NCI-H510A treated with DMSO at 0.1 percent for 48 hours (cell line): ENCODE measurements at regions not wholly inside any gene's neighbourhood (a gene's known extent, or its start where the extent isn't known, plus 50 kb on each side); places are given as distances from the start of the nearest gene placed in this dataset.
"Not testable (repeated sequence)": the region's sequence is repeated elsewhere in the genome, so short reads cannot be mapped to it uniquely, and the experiment has no call there.

Experiments used
- DNase-seq: peaks from one replicate; lab custom pipeline; 2025; lab: John Stamatoyannopoulos, UW

DNA sequence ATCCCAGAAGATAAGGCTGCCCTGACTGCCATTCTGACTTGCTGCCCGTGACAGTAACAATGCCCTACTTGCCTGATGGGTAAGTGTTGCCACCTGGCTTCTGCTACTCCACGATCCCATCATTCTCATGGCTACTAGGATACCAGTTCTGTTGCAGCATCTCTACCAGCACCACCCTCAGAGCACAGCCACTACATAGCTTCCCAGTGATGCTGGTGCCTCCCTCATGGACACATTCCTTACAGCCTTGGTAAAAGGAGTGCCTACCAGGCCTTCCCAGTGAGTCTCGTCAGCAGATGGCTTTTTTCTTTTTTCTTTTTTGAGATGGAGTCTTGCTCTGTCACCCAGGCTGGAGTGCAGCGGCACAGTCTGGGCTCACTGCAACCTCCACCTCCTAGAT, 84.4 kb upstream of the CMKLR1 start:
- no peak for DNase-seq

DNA sequence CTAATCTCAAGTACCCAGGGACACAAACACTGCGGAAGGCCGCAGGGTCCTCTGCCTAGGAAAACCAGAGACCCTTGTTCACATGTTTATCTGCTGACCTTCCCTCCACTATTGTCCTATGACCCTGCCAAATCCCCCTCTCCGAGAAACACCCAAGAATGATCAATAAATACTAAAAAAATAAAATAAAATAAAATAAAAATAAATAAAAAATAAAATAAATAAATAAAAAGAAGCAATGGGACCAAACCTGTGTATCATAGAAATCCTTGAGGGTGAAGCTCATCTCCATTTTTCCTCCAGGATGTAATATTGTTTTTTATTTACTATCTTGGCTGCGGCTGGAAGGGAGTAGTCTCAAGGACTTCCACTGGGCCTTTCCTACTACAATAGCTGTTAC, 82.0 kb upstream of the CMKLR1 start:
- DNase-seq, result not testable (repeated sequence)

DNA sequence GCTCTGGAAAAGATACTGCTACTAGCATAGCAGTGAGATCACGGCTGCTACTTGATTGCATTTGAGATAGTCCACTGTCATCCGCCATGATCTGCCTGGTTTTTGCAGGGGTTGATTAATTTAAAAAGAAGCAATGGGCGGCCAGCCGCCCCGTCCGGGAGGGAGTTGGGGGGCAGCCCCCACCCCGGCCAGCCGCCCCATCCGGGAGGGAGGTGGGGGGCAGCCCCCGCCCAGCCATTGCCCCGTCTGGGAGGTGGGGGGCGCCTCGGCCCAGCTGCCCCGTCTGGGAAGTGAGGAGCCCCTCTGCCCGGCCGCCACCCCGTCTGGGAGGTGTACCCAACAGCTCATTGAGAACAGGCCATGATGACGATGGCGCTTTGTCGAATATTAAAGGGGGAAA, 81.3 kb upstream of the CMKLR1 start:
- DNase-seq, result not testable (repeated sequence)

DNA sequence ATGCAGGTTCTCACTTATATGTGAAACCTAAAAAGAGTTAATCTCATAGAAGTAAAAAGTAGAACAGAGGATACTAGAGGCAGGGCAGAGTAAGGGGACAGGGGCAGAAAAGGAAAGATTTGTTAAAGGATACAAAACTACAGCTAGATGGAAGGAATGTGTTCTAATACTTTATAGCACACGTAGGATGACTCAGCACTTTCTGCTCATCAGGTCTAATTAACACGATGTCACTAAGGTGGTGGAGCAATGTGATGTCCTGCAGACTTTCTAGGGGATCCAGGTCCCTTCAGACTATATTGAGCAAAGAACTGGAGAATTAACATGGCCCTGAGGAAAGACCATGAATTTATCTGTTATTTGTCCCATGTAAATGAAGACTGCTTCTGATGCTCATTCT, 80.8 kb upstream of the CMKLR1 start:
- DNase-seq, result no peak

DNA sequence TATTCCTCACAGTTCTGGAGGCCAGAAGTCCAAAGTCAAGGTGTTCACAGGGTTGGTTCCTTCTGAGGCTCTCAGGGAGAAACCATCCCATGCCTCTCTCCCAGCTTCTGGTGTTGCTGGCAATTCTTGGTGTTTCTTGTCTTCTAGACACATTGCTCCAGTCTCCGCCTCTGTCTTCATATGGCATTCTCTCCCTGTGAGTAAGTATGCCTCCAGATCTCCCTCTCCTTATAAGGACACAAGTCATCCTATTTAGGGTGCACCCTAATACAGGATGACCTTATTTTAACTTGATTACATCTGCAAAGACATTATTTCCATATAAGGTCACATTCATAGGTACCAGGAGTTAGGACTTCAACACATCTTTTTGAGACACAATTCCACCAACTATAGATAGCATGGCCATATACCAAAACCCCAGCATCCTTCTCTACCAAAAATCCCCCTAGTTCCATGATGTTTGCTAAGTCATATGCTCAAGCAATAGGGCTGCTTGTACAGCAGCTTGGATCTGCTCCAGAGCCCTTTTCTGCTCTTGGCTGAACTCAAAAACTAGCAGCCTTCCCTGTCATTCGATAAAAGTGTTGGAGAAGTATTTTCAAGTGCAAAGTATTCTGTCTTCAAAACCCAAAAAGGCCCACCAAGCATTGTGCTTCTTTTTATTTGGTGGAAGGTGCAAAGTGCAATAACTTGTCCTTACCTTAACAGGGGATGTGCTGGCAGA, 79.2 kb upstream of the CMKLR1 start:
- DNase-seq, result no peak

DNA sequence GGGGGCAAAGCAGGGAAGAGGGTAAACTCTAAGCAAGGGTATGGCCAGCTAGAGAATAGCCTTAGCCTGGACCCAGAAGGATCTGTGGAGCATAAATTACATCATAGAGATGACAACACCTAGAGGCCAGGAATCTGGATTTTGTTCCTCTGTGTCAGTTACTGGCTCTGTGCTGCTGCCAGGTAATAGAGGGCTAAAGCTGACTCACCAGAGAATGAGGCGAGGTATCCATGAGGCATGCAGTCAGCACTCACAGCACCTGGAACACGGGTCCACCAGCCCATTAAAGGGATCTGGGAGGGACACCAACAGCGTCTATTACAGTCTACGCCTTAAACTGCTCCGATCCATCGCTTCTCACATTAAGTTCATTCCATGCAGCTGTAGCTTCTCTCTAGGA, 74.9 kb upstream of the CMKLR1 start:
- no peak for DNase-seq

DNA sequence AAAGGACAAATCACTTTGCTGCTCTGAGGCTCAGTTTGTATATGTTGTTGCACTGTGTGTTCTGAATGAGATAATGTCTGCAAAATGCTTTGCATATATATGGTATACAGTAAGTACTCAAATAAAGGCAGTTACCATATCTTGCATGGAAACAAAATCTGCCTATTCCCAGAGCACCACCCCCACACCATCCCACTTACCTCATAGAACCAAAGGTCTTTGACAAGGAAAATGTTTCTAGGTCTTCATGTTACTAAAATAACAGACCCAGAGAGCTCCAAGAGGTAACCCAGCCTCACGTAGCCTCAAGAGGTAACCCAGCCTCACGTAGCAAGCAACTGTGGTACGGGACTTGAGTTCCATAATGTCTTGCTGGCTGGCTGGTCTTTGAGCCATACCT, 71.6 kb upstream of the CMKLR1 start:
- no peak for DNase-seq

DNA sequence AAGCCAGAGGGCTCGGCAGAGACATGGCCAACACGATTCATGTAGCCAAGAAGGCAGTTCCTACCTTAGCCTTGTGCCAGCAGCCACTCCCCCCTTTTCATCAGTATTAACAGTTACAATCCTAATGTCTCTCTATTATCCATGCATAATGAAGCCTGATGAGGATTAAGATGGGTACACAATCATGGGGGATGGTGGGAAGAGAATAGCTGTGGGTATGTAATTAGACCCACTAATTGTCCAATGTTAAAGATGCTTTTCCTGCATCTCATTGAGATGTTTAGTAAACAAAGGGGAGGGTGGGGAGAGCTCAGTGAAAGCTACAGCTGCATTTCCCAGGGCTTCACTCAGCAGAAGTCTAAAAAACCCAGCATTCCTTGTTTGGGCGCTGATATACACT, 70.4 kb upstream of the CMKLR1 start:
- no peak for DNase-seq

DNA sequence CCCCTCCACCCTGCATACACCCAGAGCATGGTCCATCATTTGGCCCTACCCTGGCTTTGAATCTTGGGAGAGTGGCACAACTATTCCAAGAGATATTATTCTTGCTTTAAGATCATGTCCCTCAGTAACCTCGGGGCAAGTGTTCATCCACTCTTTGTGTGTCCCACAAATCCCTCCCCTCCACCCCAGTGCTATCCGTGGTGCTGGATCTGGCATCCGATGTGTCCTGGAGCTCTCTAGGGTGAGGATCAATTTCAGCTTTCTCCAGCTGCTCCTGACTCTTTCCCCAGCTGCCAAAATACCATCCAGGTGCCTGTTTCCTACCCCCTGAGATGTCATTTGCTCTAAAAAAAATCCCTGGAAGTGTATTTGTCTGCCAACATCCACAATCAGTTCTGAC, 64.8 kb upstream of the CMKLR1 start:
- no peak for DNase-seq

DNA sequence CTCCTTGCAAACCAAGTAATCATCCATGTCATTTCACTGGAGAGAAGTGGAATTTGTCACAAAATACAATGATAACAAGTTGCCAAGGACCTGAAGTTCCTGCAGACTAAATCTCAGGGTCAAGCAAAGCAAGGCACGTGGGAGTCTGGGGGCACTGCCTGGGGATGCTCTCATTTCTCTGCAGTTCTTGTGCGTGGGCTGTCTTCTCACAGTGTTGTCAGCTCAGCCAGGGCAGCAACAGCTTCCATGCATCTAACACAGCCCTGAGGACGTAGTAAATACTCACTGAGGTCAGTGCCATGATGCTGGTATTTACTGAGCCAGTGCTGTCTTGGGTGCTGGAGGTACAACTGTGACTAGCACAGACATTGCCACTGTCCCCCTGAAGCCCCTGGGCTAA, 62.9 kb upstream of the CMKLR1 start:
- DNase-seq, result no peak

DNA sequence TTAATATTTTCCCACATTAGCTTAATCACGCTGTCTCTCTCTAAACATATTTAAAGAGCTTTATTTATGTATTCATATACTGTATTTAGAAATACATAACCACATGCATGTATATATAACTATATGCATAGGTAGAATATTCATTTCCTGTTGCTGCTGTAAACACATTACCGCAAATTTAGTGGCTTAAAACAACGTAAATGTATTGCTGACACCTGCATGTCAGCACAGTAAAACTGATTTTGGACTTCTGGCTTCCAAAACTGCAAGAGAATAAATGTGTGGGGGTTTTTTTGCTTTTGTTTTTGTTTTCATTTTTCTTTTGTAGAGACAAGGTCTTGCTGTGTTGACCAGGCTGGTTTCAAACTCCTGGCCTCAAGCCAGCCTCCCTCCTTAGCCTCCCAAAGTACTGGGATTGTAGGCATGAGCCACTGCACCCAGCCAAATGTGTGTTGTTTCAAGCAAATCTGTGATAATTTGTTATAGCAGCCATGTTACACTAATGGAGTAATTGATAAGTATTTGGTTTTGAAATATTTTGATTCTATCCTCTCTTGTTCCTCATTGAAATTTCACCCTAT, 61.9 kb upstream of the CMKLR1 start:
- no peak for DNase-seq

DNA sequence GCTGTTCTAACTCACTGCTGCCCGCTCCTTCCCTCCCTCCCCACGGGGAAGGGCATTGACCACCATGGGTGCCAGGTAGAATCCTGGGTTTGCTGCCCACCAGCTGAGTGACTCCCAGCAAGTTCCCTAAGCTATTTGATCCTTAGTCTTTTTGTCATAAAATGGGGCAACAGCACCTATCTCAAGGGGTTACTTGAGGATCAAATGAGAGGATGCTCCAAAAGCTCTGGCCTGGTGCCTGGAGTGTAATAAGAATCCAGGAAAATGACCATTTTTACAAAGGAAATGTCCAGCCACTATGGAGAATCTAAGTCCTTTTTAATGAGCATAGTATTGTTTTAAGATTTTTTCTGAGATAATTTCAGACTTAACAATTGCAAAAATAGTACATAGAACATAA, 61.4 kb upstream of the CMKLR1 start:
- no peak for DNase-seq

DNA sequence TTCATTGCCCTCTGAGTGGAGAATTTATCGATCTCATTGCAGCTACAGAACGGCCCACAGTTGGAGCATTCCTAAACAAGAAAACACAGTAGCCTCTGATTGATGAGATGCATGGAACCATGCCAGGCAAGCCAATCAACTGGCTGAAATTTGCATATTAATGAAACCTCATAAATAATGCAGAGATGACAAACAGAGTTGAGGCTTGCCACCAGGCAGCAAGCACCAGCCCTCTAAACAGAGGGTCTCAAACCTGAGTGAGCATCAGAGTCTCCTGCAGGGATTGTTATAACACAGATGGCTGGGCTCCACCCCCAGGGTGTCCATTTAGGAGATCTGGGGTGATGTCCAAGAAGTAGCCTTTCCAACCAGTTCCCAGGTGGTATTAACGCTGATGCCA, 60.9 kb upstream of the CMKLR1 start:
- DNase-seq, result no peak

DNA sequence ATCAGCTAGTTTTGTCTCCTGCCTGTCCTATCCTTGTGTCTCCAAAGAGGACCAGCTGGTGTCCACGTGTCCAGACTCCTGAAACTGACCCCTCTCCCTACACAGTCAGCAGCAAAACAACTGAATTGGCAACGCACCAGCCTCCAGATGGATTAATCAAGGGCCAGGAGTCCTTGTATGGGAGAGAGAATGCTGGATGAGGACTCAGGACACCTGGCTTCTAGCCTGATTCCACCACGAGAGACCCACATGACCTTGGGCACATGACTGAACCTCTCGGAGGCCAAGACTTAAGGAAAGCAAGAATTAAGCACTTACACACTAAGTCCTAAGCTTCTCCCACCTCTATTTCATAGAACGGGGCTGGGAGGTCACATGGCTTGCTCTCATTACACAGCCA, 60.4 kb upstream of the CMKLR1 start:
- no peak for DNase-seq

DNA sequence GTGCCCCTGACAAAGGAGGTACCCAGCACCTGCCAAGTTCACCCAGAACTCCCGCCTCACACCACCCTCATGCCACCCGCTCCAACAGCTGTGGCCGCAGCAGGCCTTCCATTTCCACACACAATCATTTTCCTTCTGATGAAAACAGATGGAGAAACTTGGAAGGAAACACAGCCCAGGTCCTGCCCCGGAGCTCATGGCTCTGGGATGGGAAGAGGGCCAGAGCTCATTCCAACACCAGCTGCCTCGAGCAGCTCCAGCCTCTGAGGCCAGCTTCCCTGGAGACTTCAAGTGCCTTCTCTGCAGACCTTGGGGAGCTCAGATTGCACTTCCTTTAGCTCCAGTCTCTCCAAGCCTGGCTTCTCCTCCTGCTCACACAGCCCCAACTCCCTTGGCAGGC, 55.1 kb upstream of the CMKLR1 start:
- DNase-seq, result no peak

DNA sequence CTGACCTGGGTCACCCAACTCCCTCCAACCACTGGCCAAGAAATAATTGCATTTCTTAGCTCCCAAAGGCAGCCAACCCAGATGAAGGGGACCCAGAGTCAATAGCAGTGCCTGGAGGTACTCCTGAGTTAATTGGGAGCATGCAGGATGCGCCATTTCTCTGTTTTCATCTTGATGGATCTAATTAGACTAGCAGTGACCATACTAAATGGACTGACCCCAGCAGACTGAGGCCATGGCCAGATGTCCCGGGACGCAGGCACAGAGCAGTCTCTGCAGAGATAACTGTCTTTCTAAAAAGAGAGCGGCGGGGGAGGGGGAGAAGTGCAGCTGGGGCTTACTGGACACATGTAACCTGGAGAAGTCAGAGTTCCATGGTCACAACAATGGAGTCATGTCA, 53.2 kb upstream of the CMKLR1 start:
- DNase-seq, result no peak

DNA sequence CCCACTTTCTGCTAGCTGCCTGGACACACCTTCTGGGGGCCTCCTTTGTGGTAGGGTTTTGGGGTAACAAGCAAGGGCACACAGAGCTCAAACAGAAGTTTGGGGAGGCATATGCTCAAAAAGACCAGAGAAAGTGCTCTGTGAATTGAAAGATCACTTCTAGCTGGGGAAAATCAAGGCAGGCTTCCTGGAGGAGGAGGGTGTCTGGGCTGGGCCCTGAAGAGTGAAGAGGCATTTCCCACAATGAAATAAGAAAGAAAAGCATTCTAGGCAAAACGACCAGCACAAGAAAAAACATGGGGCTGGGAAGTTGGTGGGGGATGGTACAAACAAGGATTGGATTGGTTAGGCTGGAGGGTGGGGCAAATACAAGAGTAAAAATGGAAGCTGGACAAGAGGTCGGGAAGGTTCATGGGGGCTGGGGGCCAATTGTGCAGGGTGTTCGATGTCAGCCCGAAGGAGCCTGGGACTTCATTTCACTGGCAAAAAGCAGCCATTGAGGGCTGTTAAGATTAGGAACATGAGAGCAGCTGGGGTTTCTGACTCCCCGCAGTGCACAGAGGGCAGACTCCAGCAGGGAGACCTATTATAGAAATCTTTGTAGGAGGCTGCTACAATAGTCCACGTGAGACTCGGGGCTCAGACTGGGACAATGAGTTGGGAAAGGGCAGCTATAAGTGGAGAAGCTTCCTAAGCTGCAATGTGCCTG, 51.5 kb upstream of the CMKLR1 start:
- no peak for DNase-seq

DNA sequence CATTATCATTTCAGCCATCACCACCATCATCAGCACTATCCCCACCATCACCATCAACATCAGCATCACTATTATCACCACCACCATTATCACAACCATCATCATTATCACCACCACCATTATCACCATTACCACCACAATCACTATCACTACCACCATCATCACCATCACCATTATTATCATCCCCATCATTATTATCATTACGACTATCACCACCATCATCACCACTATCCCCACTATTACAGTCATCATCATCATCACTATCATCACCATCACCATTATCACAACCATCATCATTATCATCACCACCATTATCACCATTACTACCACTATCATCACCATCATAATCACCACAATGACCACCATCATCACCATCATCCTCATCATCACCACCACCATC, 50.4 kb upstream of the CMKLR1 start:
- no peak for DNase-seq
